GM23248 (cell line): ENCODE measurements at regions not wholly inside any gene's neighbourhood (a gene's known extent, or its start where the extent isn't known, plus 50 kb on each side); places are given as distances from the start of the nearest gene placed in this dataset.

Experiments
- EZH2 ChIP-seq: fragments of 200-600 bp; sonication (generic); IDR thresholded peaks from 2 replicates; pipeline ENCODE4 v1.6.1; 2018; ENCODE audit warnings: antibody characterized with exemption, mild to moderate bottlenecking; ENCODE audit not compliant: insufficient read depth, poor library complexity, severe bottlenecking
- EZH2phosphoT487 ChIP-seq: fragments of 200-600 bp; sonication (generic); IDR thresholded peaks from 2 replicates; pipeline ENCODE4 v1.6.1; 2018; ENCODE audit warnings: antibody characterized with exemption, moderate library complexity, mild to moderate bottlenecking, low read depth; ENCODE audit not compliant: insufficient read depth

GRCh38 chr19:27884376-27884775, 1328.6 kb downstream of the UQCRFS1 start:
- TF ChIP-seq EZH2, result no peak
- no peak for TF ChIP-seq EZH2phosphoT487
